Muscle of leg (tissue), 3 donors: ENCODE measurements at regions not wholly inside any gene's neighbourhood (a gene's known extent, or its start where the extent isn't known, plus 50 kb on each side); places are given as distances from the start of the nearest gene placed in this dataset.
"Not testable (repeated sequence)": the region's sequence is repeated elsewhere in the genome, so short reads cannot be mapped to it uniquely, and the experiment has no call there.

Source experiments
- DNase-seq: peaks from one replicate; pipeline ENCODE4 v3.0.0; 2013
- H3K27ac ChIP-seq: one replicate; pipeline ENCODE4 v1.5.1; 2013; ENCODE audit warnings: mild to moderate bottlenecking, low read length, control low read depth
- H3K27me3 ChIP-seq: one replicate; pipeline ENCODE4 v1.6.1; 2013; ENCODE audit warnings: low read length; ENCODE audit not compliant: control insufficient read depth, insufficient read depth
- H3K36me3 ChIP-seq: one replicate; pipeline ENCODE4 v1.6.1; 2013; ENCODE audit warnings: low read length; ENCODE audit not compliant: control insufficient read depth, insufficient read depth
- H3K4me1 ChIP-seq: one replicate; pipeline ENCODE4 v1.6.1; 2013; ENCODE audit warnings: low read length; ENCODE audit not compliant: control insufficient read depth, insufficient read depth
- H3K4me3 ChIP-seq: one replicate; pipeline ENCODE4 v1.5.1; 2013; ENCODE audit warnings: low read length, control low read depth
- H3K9me3 ChIP-seq: replicated peaks from 2 replicates; pipeline ENCODE4 v1.6.1; 2013; ENCODE audit warnings: low read depth, low read length; ENCODE audit not compliant: control insufficient read depth
- WGBS: methylation state at CpG from one replicate; pipeline ENCODE4 v1.1.5; 2013; ENCODE audit warnings: missing lambda C conversion rate; ENCODE audit not compliant: insufficient coverage; 5-methylcytosine and 5-hydroxymethylcytosine counted together

DNA sequence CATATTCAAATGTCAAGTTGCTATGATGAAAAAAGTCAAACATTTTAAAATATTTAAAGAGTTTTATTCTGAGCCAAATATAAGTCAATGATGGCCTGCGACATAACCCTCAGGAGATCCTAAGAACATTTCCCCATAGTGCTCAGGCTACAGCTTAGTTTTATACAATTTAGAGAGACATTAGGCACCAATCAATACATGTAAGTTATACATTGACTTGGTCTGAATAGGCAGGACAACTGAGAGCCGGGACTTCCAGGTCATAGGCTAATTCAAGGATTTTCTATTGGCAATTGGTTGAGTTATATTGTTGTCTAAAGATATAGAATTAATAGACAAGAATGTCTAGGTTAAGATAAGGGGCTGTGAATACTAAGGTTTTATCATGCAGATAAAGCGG is 64.5 kb downstream of the UGT2B28 start:
- not testable (repeated sequence) for H3K4me1 ChIP-seq, H3K9me3 ChIP-seq, DNase-seq, H3K4me3 ChIP-seq, H3K27ac ChIP-seq, H3K36me3 ChIP-seq, H3K27me3 ChIP-seq
- WGBS = no CpG with 5 or more reads among the region's 3 CpGs

DNA sequence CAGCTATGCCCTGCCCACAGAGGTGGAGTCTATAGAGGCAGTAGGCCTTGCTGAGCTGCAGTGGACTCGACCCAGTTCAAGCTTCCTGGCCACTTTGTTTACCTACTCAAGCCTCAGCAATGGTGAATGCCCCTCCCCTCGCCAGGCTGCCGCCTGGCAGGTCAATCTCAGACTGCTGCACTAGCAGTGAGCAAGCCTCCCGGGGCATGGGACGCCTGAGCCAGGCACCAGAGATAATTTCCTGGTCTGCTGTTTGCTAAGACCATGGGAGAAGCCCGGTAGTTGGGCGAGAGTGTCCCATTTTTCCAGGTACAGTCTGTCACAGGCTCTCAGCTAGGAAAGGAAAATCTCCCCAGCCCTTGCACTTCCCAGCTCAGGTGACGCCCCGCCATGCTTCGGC is 68.5 kb downstream of the UGT2B28 start:
- not testable (repeated sequence) for H3K4me1 ChIP-seq, H3K36me3 ChIP-seq, H3K27me3 ChIP-seq, H3K4me3 ChIP-seq, H3K9me3 ChIP-seq, DNase-seq, H3K27ac ChIP-seq
- WGBS = 79% methylated on average over 10 of the region's 10 CpGs

DNA sequence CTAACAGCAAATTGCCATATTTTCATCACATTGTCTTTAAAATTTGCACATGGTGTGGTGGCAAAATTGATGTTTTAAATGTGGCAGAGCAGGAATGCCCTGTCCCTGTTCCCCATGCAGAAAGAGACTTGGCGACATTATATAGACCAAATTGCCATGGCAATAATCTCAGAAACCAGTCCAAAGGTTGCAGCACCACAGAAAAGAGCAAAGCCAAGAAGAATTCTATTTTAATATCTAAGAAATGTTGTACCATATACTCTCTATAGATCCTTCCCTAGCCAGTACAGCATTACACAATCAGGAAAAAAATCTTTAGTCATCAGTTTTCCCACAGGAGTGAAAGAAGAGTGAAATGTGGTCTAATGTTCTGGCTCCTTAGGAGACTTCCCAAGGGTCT is 80.0 kb downstream of the UGT2B28 start:
- H3K27me3 ChIP-seq = no peaks in the 10 kb centered on the region
- no CpG with 5 or more reads among the region's 1 CpG for WGBS
- no peak overlapping the region for H3K27ac ChIP-seq
- H3K36me3 ChIP-seq = no peaks in the 10 kb centered on the region
- H3K4me3 ChIP-seq = no peak overlapping the region
- no peaks in the 10 kb centered on the region for H3K4me1 ChIP-seq
- no peaks in the 10 kb centered on the region for H3K9me3 ChIP-seq
- DNase-seq = no peak

DNA sequence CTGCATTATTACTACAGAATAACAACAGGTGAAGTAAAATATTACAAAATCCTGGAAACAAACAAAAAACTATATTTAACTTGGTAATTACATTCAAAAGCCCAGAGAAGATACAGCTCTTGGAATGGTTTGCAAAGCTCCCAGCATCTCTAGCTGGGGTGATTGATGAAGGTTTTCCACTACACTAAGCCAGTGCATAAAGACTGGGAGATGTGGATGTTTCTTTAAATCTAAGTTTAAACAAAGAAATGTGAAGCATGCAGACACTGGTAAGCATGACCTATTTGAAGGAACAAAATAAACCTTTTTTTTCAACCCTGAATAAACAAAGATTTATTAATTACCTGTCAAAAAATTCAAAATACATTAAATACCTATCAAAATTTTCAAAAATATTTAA is 80.5 kb downstream of the UGT2B28 start:
- H3K36me3 ChIP-seq = not testable (repeated sequence)

DNA sequence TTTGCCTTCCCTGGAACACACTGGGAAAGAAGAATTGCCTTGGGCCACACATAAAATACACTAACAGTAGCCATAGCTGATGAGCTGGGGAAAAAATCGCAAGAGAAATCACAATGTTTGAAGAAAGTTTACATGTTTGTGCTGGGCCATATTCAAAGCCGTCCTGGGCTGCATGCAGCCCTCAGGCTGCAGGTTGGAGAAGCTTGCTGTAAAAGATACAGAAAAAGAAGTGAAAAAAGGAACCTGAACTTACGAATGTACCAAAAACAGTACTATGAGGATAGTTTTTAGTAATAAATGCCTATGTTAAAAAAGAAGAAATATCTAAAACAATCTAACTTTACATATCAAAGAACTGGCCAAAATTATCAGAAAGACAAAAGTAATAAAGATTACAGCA is 82.1 kb downstream of the UGT2B28 start:
- Histone ChIP-seq H3K36me3 (no peaks in the 10 kb centered on the region), H3K9me3 (no peaks in the 10 kb centered on the region), H3K4me3 (no peak overlapping the region), H3K27me3 (no peaks in the 10 kb centered on the region), H3K4me1 (no peaks in the 10 kb centered on the region), H3K27ac (no peak overlapping the region)
- WGBS = no CpG with 5 or more reads among the region's 3 CpGs
- DNase-seq = no peak

More for the DNA sequence above, 80.5 kb downstream of the UGT2B28 start:
- H3K4me3 ChIP-seq, H3K9me3 ChIP-seq, H3K27ac ChIP-seq, H3K4me1 ChIP-seq, H3K27me3 ChIP-seq, DNase-seq: not testable (repeated sequence)

DNA sequence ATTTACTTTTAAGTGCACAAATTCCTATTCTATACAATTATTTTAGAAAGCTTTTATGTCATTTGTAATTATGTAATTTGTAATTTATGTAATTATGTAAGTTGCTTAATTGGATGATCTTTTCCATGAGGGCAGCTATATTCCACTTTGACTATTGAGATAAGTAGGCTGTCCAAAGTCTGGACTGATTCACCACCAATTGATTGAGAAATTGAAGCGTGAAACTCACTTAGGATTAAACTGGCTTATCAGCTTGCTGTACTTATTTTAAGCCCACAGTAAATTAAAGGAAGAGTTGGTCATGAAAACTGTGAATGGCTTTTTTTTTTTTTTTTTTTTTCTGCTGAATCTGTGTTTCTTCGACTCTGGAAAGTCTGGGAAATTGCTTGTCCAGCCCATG is 87.4 kb downstream of the UGT2B28 start:
- not testable (repeated sequence) for H3K27ac ChIP-seq, H3K4me1 ChIP-seq, H3K4me3 ChIP-seq, H3K9me3 ChIP-seq, H3K27me3 ChIP-seq, H3K36me3 ChIP-seq, DNase-seq
- no CpG with 5 or more reads among the region's 2 CpGs for WGBS

DNA sequence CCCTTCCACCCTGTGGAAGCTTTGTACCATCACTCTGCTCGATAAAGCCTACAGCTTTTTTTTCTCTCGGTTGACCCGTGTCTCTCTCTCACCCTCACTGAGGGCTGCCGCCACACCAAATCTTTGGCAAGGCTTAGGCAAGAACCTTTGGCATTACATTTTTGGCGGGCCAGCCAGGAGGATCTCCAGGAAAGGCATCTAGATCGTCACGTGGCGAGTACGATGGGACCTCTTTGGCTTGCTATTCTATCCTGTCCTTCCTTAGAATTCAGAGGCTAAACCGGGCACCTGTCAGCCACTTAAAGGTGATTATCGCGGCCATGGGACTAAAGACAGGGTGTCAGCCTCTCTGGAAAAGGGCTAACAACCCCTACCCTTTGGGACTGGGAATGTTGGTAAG is 96.2 kb downstream of the UGT2B28 start:
- H3K9me3 ChIP-seq = peaks cover 3% of the 10 kb centered on the region
- peak overlapping the region; percentile 7 for H3K27ac ChIP-seq
- no peaks in the 10 kb centered on the region for H3K4me1 ChIP-seq
- DNase-seq = no peak
- H3K27me3 ChIP-seq = no peaks in the 10 kb centered on the region
- H3K4me3 ChIP-seq = no peak overlapping the region
- no peaks in the 10 kb centered on the region for H3K36me3 ChIP-seq
- WGBS = 89% methylated on average over 12 of the region's 12 CpGs

DNA sequence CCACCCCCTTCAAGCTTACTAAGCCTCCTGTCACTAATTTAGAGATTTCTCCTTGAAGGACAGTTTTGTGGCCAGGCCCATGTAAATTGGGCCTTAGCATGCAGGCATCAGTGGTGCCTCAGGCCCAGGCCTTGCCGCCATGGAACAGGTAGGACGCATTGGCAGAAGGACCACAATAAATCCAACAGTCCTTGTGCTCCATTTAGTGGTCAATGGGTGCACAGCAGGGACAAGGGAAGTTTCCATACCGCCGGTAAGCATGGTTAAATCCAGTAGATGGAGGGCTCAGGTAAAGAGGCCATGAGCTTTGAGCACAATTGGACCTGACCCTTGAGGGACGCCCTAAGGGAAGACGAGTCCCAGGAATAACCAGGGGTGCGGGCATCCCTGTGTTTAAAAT is 97.3 kb downstream of the UGT2B28 start:
- no peak overlapping the region for H3K4me3 ChIP-seq
- H3K9me3 ChIP-seq = peaks cover 3% of the 10 kb centered on the region
- DNase-seq = no peak
- H3K4me1 ChIP-seq = no peaks in the 10 kb centered on the region
- 84% methylated on average over 5 of the region's 7 CpGs for WGBS
- H3K27me3 ChIP-seq = no peaks in the 10 kb centered on the region
- no peak overlapping the region for H3K27ac ChIP-seq
- H3K36me3 ChIP-seq = no peaks in the 10 kb centered on the region

DNA sequence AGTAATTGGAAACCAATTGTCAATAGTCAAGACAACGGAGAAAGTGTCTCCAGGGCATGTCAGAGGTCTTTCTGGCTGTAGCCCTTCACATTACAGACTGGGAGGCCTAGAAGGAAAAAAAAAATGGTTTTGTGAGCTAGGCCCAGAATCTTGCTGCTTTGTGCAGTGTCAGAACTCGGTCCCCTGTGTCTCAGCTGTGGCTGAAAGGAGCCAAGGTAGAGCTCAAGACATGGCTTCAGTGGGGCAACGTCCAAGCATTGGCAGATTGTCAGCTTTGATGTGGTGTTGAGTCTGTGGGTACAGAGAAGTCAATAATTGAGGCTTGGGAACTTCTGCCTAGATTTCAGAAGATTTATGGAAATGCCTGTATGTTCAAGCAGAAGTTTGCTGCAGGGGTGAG is 103.0 kb downstream of the UGT2B28 start:
- H3K27ac ChIP-seq = no peak overlapping the region
- H3K9me3 ChIP-seq = peaks cover 3% of the 10 kb centered on the region
- no peak for DNase-seq
- H3K4me3 ChIP-seq = no peak overlapping the region
- H3K27me3 ChIP-seq = no peaks in the 10 kb centered on the region
- H3K36me3 ChIP-seq = no peaks in the 10 kb centered on the region
- 52% methylated on average over 3 of the region's 3 CpGs for WGBS
- H3K4me1 ChIP-seq = no peaks in the 10 kb centered on the region

DNA sequence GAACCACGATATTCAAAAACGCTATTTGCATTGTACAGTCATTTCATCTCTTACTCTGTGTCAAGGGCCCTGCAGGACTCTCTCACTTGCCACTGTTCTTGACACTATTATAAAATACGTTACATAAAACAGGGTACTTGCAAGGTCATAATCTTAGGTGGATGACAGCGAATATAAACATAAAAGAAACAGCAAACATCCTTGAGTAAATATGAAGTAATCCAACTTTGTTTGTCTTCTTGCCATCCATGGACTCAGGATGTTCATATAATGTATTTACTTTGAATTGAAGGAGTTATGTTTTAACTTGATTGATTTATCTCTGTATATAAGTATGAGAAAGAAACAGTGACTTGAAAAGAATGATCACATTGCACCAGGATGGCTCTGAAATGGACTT is 106.6 kb downstream of the UGT2B4 start:
- 64% methylated on average over 2 of the region's 4 CpGs for WGBS
- H3K9me3 ChIP-seq, H3K4me3 ChIP-seq, H3K27me3 ChIP-seq, DNase-seq, H3K4me1 ChIP-seq, H3K36me3 ChIP-seq, H3K27ac ChIP-seq: not testable (repeated sequence)

DNA sequence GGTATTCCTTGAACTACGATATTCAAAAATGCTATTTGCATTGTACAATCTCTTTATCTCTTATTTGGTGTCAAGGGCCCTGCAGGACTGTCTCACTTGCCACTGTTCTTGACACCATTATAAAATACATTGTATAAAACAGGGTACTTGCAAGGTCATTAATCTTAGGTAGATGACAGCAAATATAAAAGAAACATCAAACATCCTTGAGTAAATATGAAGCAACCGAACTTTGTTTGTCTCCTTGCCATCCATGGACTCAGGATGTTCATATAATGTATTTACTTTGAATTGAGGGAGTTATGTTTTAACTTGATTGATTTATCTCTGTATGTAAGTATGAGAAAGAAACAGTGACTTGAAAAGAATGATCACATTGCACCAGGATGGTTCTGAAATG is 87.3 kb downstream of the UGT2B4 start:
- no peaks in the 10 kb centered on the region for H3K4me1 ChIP-seq
- no peak for DNase-seq
- WGBS = no CpG with 5 or more reads among the region's 2 CpGs
- H3K4me3 ChIP-seq = no peak overlapping the region
- H3K36me3 ChIP-seq = no peaks in the 10 kb centered on the region
- H3K27ac ChIP-seq = no peak overlapping the region
- no peaks in the 10 kb centered on the region for H3K27me3 ChIP-seq
- no peaks in the 10 kb centered on the region for H3K9me3 ChIP-seq
